Astrocyte (in vitro differentiated cells and primary cell): ENCODE measurements at regions not wholly inside any gene's neighbourhood (a gene's known extent, or its start where the extent isn't known, plus 50 kb on each side); places are given as distances from the start of the nearest gene placed in this dataset.

Experiments
- CTCF ChIP-seq: IDR thresholded peaks from 2 replicates; pipeline ENCODE4 v1.5.1; 2011; ENCODE audit warnings: low read depth, mild to moderate bottlenecking, inconsistent platforms, low read length, moderate library complexity; ENCODE audit not compliant: insufficient read depth
- EZH2 ChIP-seq: IDR thresholded peaks from 2 replicates; pipeline ENCODE4 v1.6.1; 2012; ENCODE audit warnings: mild to moderate bottlenecking, low read length, inconsistent platforms; ENCODE audit not compliant: insufficient read depth

- TF ChIP-seq CTCF: no peak
- TF ChIP-seq EZH2: no peak
Measured at GRCh38 chr22:48803171-48803947, 1024.3 kb downstream of the BRD1 start.
